T-helper 2 cell treated with Interferon-gamma antibody and Interleukin-4, amounts not matched to agents 100 ng/mL and 5 ng/mL, for 36 hours (primary cell): ENCODE measurements at regions not wholly inside any gene's neighbourhood (a gene's known extent, or its start where the extent isn't known, plus 50 kb on each side); places are given as distances from the start of the nearest gene placed in this dataset.

Experiments
- intact Hi-C: fragments of 100-400 bp; cut with micrococcal nuclease; formaldehyde crosslinking; loops from one replicate; pipeline ENCODE4 v1.15.1; 2023

DNA sequence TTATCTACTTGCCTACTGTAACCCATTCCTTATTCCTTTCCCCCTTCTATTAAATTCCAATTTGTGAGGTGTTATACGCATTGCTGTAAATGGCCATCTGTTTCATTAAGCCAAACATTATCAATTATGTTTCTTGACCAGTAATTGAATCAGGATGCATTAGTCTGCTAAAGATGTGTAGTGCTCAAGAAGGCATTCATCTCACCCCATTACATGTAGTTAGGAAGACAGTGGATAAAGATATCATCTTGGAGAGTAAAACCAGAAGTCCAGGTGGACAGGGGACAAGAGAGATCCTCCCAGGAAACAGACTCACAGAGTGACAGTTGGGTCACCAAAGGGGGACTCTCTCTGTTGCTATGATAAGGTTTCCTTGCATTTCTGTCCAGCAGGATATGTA is 73.3 kb upstream of the FAM98A start:
- intact Hi-C loops: loop anchor here (5.0 kb wide), 1 partner anchor 1740 kb away; no protein-coding TSS in a partner anchor

DNA sequence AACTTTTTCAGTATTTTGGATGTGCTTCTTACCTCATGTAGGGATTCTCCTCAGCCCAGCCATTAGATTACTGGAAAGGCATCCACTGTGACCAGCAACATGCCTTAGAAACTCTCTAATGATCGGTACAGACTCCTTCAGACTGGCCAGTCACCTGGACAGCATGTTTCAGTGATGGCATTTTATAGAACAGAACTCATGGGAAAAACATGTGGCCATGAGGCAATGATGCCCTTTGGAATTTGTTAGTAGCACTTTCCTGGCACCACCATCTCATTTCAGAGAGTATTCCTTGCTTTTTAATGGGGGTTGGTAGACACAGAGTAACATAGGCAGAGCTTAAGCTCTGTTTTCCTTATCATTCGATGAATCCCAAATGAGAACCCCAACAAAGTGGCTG is 72.1 kb upstream of the FAM98A start:
- intact Hi-C loops: loop anchor here (5.0 kb wide), 1 partner anchor 1741 kb away; no protein-coding TSS in a partner anchor

DNA sequence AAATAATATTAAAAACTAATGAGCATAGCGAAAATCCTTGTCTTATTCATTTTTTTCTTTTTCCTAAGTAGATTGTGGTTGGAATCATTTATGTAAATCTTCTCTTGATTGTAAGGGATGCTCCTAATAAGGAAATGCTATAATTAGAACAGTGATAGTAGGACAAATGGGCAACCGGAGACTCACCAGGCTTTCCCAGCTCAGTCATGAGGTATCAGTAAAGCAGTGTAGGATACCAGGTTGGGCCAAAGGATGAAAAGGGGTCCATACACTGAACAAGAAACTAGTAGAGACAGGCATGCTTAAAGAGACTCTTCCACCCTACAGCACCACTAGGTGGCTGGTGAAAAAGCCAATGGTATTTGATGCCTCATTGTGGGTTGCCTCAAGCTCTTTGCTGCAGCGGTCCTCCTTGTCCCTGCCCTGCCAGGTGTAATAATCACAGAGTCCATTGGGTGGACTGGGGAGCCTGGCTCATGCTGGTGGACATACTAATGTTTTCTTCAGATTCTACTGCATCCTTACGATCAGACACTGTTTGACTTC is 71.4 kb upstream of the FAM98A start:
- intact Hi-C loops: loop anchor here (5.0 kb wide), 1 partner anchor 1742 kb away; no protein-coding TSS in a partner anchor

DNA sequence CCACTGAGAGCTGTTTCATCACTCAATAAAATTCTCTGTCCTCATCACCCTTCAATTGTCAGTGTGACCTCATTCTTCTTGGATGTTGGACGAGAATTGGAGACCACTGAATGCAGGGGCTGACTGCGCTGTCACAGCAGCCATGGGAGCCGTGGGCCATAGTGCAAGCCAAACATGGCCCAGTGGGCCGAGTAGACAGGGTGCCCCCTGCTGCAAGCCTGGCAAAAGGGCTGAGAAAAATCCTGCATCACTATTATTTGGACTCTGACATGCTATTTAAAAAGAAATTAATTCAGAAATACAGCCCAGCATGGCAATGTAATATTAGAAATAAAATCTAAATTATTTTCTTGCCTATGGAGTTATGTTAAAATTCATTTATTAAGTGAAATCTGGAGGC is 67.8 kb upstream of the FAM98A start:
- intact Hi-C loops: no loop called here

DNA sequence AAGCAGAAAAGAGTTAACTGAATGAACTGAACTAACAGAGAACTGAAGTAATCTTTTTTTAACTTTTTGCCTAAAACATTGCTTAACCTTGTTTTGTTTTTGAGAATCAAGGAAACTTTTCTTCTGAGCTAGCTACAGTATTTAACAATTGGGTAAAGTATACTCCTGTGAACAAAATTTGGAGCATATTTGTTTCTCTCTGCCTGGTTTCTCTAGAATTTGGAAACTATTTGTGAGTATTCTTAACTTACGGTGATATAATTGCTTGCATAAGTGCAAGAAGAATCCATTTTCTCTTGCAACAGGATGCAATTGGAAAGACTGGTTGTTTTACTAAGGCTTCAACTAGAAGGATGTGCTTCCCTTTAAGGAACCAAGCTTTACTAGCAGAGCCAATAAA is 65.9 kb upstream of the FAM98A start:
- intact Hi-C loops: no loop called here

DNA sequence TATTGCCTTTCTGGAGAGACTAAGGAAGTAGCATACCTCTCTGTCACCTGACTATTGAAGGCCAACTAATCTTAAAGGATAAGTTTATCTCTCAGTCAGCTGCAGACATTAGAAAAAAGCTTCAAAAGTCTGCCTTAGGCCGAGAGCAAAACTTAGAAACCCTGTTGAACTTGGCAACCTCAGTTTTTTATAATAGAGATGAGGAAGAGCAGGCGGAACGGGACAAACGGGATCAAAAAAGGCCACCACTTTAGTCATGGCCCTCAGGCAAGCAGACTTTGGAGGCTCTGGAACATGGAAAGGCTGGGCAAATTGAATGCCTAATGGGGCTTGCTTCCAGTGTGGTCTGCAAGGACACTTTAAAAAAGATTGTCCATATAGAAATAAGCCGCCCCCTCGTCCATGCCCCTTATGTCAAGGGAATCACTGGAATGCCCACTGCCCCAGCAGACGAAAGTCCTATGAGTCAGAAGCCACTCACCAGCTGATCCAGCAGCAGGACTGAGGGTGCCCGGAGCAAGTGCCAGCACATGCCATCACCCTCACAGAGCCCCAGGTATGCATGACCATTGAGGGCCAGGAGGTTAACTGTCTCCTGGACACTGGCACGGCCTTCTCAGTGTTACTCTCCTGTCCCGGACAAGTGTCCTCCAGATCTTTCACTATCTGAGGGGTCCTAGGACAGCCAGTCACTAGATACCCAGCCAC is 61.5 kb upstream of the FAM98A start:
- intact Hi-C loops: no loop called here

DNA sequence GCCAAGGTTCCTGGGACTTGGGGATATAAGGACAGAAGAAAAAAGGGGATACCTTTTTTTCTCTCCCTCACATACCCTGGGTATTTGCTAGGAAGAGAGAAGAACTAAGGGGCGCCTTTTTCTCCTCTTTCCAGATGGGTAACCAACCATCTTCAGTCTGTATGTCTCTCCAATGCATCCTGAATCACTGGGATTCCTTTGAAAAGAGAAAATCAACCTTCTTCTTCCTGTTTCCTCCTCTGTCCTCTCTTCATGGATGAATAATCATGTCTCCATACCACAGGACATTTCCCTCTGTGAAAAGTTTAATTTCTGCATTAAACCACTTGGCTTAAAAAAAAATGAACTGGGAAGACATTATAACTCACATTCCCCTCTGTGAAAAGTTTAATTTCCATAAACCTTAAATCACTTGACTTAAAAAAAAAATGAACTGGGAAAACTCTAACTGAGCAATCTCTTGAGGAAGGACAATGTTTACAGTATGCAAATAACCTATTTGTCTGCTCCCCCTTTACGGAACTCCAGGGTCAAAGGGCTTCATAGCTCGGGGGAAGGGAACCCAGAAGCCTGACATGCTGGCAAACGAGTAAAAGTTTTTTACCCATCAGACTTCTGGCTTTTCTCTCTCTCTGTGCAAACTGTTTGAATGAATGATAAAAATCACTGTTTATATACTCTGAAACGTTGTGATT is 56.7 kb upstream of the FAM98A start:
- intact Hi-C loops: no loop called here

DNA sequence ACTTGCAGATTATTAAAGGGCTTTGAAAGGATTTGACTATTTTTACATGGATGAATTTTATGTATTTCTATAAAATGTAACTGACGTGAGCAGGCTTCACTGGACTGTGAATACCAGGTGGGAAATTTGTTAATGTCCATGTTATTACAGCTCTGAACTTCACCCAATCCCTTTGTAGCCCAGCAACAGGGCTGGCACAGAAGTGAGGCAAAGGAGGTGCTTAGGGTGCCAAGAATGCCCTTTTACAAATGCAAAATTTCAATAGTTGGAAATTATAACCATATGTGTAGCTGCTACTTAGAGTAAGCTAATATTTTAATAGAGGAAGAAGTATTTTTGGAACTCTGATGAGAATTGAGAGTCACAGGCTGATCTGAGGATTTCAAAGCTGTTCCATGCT is 53.7 kb upstream of the FAM98A start:
- intact Hi-C loops: no loop called here

DNA sequence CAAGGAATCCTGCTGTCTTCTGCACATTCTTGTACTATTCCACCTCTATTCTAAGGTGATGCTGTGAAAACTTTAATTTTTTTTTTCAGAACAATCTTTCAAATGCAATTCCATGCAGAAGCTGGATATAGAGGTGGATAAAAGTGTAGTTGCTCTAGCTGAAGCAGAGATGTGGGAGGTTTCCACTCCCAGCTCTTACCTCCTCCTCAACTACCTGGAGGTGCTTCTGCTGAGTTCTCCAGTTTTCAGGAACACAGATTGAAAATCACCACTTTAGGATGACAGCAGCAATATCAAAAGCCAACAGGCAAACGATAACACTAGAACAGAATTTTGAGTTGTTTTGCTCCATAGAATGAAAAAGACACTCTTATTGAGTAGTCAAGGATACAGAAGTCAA is 51.1 kb upstream of the FAM98A start:
- intact Hi-C loops: no loop called here
